ENCODE measurements at regions not wholly inside any gene's neighbourhood (a gene's known extent, or its start where the extent isn't known, plus 50 kb on each side); places are given as distances from the start of the nearest gene placed in this dataset.
A peak's percentile ranks its signal among the peaks of the same experiment; 100 is the strongest.

GRCh38 chr10:61183967-61184366, 240.0 kb upstream of the RHOBTB1 start:
- intact Hi-C loops (cut with DNase I), result no loop called here

GRCh38 chr10:61181832-61182231, 237.8 kb upstream of the RHOBTB1 start:
- Histone ChIP-seq H3K9me3 (no peaks in the 10 kb centered on the region), H3K4me1 (no peaks in the 10 kb centered on the region), H3K4me3 (no peak overlapping the region), H3K27ac (no peak overlapping the region), H3K27me3 (ENCODE audit: insufficient read depth in 3 of 3, low read length in 2 of 3) (no peaks in the 10 kb centered on the region), H3K36me3 (ENCODE audit: insufficient read depth in 1 of 2, low read depth in 1 of 2) (no peaks in the 10 kb centered on the region)
- no peak for TF ChIP-seq CTCF (IDR thresholded peaks at IDR 0.05)
- DNase-seq, result no peak
- intact Hi-C loops (cut with DNase I), result no loop called here
- WGBS, 3 donors, result 39 to 82% (median 43%) methylated on average over 3 of the region's 3 CpGs
- ATAC-seq, result no peak

More at GRCh38 chr10:61183967-61184366, 240.0 kb upstream of the RHOBTB1 start:
- no peak for DNase-seq
- H3K27me3 ChIP-seq (ENCODE audit: insufficient read depth in 3 of 3, low read length in 2 of 3), result no peaks in the 10 kb centered on the region
- H3K27ac ChIP-seq, result no peak overlapping the region
- H3K36me3 ChIP-seq (ENCODE audit: insufficient read depth in 1 of 2, low read depth in 1 of 2), result no peaks in the 10 kb centered on the region
- no peaks in the 10 kb centered on the region for H3K9me3 ChIP-seq
- H3K4me1 ChIP-seq, result no peaks in the 10 kb centered on the region
- WGBS, 3 donors, result 30 to 35% (median 31%) methylated on average over 1 of the region's 1 CpG
- peak in 2 of 4 donors; percentile 19 to 49 for ATAC-seq
- no peak for TF ChIP-seq CTCF (IDR thresholded peaks at IDR 0.05)
- no peak overlapping the region for H3K4me3 ChIP-seq

- intact Hi-C loops (cut with DNase I), result no loop called here
- H3K4me3 ChIP-seq, result no peak overlapping the region
- no peak overlapping the region for H3K27ac ChIP-seq
- no peaks in the 10 kb centered on the region for H3K36me3 ChIP-seq (ENCODE audit: insufficient read depth in 1 of 2, low read depth in 1 of 2)
- H3K4me1 ChIP-seq, result no peaks in the 10 kb centered on the region
- no peaks in the 10 kb centered on the region for H3K27me3 ChIP-seq (ENCODE audit: insufficient read depth in 3 of 3, low read length in 2 of 3)
- no peaks in the 10 kb centered on the region for H3K9me3 ChIP-seq
- no peak for ATAC-seq
- 77 to 79% (median 78%) methylated on average over 3 of the region's 3 CpGs for WGBS, 3 donors
- no peak for TF ChIP-seq CTCF (IDR thresholded peaks at IDR 0.05)
- DNase-seq, result no peak
These were observed 235.8 kb upstream of the RHOBTB1 start for GRCh38 chr10:61179771-61180170.

- Histone ChIP-seq H3K27ac (no peak overlapping the region), H3K27me3 (ENCODE audit: insufficient read depth in 3 of 3, low read length in 2 of 3) (no peaks in the 10 kb centered on the region), H3K4me3 (no peak overlapping the region), H3K4me1 (no peaks in the 10 kb centered on the region), H3K9me3 (no peaks in the 10 kb centered on the region), H3K36me3 (ENCODE audit: insufficient read depth in 1 of 2, low read depth in 1 of 2) (no peaks in the 10 kb centered on the region)
- WGBS, 3 donors, result 63 to 72% (median 71%) methylated on average over 3 of the region's 3 CpGs
- ATAC-seq, result no peak
- no peak for DNase-seq
- intact Hi-C loops (cut with DNase I), result no loop called here
- no peak for TF ChIP-seq CTCF (IDR thresholded peaks at IDR 0.05)
These were observed 232.4 kb upstream of the RHOBTB1 start for GRCh38 chr10:61176424-61176823.

GRCh38 chr10:61175316-61175715, 231.3 kb upstream of the RHOBTB1 start:
- intact Hi-C loops (cut with DNase I), result no loop called here
- Histone ChIP-seq H3K27ac (no peak overlapping the region), H3K27me3 (ENCODE audit: insufficient read depth in 3 of 3, low read length in 2 of 3) (no peaks in the 10 kb centered on the region), H3K4me3 (no peak overlapping the region), H3K36me3 (ENCODE audit: insufficient read depth in 1 of 2, low read depth in 1 of 2) (no peaks in the 10 kb centered on the region), H3K4me1 (peaks cover 2% of the 10 kb centered on the region), H3K9me3 (no peaks in the 10 kb centered on the region)
- ATAC-seq, result no peak
- no peak for TF ChIP-seq CTCF (IDR thresholded peaks at IDR 0.05)
- DNase-seq, result no peak
